Esophagus squamous epithelium (tissue), 5 donors: ENCODE measurements at regions not wholly inside any gene's neighbourhood (a gene's known extent, or its start where the extent isn't known, plus 50 kb on each side); places are given as distances from the start of the nearest gene placed in this dataset.

Experiments used
- DNase-seq: peaks from one replicate; lab custom pipeline; 2025; lab: John Stamatoyannopoulos, UW
- H3K27ac ChIP-seq, 4 donors: fragments of 200-600 bp; sonication (generic); one replicate each; pipeline ENCODE4 v1.5.1; 2016 to 2019; ENCODE audit warnings: mild to moderate bottlenecking in 1 of 4
- H3K27me3 ChIP-seq, 4 donors: fragments of 200-600 bp; sonication (generic); 1 replicate in 3 of 4; 2 replicates in 1 of 4; pipeline versions ENCODE4 v1.5.1 to v1.6.0; 2017 to 2021; ENCODE audit warnings: antibody characterized with exemption in 1 of 4
- H3K36me3 ChIP-seq, 3 donors: fragments of 200-600 bp; sonication (generic); one replicate each; pipeline ENCODE4 v1.5.1; 2016 to 2019
- H3K4me1 ChIP-seq, 3 donors: fragments of 200-600 bp; sonication (generic); one replicate each; pipeline ENCODE4 v1.5.1; 2017 to 2019
- H3K4me3 ChIP-seq, 4 donors: fragments of 200-600 bp; sonication (generic); 1 replicate in 3 of 4; 2 replicates in 1 of 4; pipeline ENCODE4 v1.5.1; 2016 to 2019; ENCODE audit warnings: mild to moderate bottlenecking in 2 of 4, moderate library complexity in 1 of 4
- H3K9me3 ChIP-seq, 3 donors: fragments of 200-600 bp; sonication (generic); one replicate each; pipeline ENCODE4 v1.5.1; 2016 to 2019
- POLR2A ChIP-seq, 4 donors: fragments of 450-650 bp; IDR thresholded peaks; one replicate each; pipeline ENCODE4 v1.6.1; 2017; ENCODE audit warnings: antibody characterized with exemption in 4 of 4, mild to moderate bottlenecking in 4 of 4, moderate library complexity in 3 of 4
- WGBS, 2 donors: methylation state at CpG; one replicate each; pipeline ENCODE4 v1.1.5; 2018; 5-methylcytosine and 5-hydroxymethylcytosine counted together
- intact Hi-C: fragments of 100-400 bp; cut with DNase I; formaldehyde crosslinking; loops from one replicate; pipeline ENCODE4 v1.15.0; 2022
- TF ChIP-seq, protein P1 (sequence below), 6 experiments: fragments of 450-650 bp in 4 of 6; fragments of 200-600 bp in 2 of 6; sonication (generic) in 2 of 6; IDR thresholded peaks; one replicate each; pipeline ENCODE4 v1.5.1; 2016 to 2019; ENCODE audit warnings: antibody characterized with exemption in 6 of 6, mild to moderate bottlenecking in 4 of 6, moderate library complexity in 4 of 6
- donor health status: DM: yes; HTN: yes; CAD: no.

DNA sequence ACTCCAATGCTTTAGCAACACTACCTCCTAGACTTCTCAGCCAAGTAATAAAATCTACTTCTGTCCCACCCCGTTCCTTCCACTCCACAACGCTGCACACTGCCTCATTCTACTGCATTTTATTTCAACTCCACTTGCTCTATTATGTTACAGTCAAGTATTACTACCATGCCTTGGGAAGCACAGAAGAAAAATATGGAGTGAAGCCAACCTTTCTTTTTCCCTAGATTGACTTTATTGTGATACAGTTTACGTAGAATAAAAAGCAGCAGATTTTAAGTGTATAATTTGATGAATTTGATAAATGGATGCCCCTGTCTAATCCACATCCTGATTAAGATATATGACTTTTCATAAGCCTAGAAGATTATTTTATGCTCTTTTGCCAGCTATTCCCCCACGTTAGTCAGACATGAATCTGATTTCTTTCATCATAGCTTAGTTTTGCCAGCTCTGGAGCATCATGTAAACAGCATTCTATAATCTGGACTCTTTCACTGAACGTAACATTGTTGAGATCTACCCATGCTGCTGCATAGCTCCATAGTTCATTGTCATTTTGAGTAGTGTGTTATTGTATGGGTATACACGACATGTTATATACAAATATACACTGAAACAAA, 676.8 kb upstream of the RAB6C start:
- Histone ChIP-seq H3K9me3 (no peaks in the 10 kb centered on the region), H3K4me1 (peaks cover 0 to 15% (median 0%) of the 10 kb centered on the region in 3 donors), H3K27me3 (no peaks in the 10 kb centered on the region), H3K4me3 (no peak overlapping the region), H3K36me3 (no peaks in the 10 kb centered on the region), H3K27ac (no peak overlapping the region)
- no peak for TF ChIP-seq POLR2A (IDR thresholded peaks at IDR 0.05)
- TF ChIP-seq, protein P1, sequence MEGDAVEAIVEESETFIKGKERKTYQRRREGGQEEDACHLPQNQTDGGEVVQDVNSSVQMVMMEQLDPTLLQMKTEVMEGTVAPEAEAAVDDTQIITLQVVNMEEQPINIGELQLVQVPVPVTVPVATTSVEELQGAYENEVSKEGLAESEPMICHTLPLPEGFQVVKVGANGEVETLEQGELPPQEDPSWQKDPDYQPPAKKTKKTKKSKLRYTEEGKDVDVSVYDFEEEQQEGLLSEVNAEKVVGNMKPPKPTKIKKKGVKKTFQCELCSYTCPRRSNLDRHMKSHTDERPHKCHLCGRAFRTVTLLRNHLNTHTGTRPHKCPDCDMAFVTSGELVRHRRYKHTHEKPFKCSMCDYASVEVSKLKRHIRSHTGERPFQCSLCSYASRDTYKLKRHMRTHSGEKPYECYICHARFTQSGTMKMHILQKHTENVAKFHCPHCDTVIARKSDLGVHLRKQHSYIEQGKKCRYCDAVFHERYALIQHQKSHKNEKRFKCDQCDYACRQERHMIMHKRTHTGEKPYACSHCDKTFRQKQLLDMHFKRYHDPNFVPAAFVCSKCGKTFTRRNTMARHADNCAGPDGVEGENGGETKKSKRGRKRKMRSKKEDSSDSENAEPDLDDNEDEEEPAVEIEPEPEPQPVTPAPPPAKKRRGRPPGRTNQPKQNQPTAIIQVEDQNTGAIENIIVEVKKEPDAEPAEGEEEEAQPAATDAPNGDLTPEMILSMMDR (IDR thresholded peaks at IDR 0.05), result no peak
- intact Hi-C loops, result no loop called here
- no peak for DNase-seq
- WGBS, 2 donors, result 57 to 68% methylated on average over 6 of the region's 6 CpGs

DNA sequence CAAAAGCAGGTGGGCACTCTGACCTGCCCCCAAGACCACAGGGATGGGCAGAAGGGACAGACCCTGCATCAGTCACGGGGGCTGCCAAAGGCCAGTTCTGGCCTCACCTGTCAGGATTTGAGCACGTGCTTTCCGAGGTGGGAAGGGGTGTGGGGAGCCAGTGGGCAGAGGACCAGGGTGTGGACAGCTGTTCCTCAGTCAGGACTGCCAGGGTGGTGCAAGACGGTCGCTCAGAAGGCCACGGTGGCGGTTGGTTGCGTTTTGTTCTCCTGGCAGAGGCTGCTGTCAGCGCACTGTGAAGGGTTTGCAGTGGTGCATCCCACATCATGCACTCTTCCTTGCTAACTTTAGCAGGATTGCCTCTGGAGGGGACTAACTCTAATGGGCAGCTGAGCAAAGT, 665.3 kb upstream of the RAB6C start:
- Histone ChIP-seq H3K4me1 (no peaks in the 10 kb centered on the region), H3K4me3 (no peak overlapping the region), H3K27ac (no peak overlapping the region), H3K27me3 (no peaks in the 10 kb centered on the region), H3K9me3 (no peaks in the 10 kb centered on the region), H3K36me3 (no peaks in the 10 kb centered on the region)
- no peak for DNase-seq
- TF ChIP-seq, protein P1 (IDR thresholded peaks at IDR 0.05), result no peak
- WGBS, 2 donors, result 86 to 93% methylated on average over 6 to 9 of the region's 9 CpGs
- intact Hi-C loops, result no loop called here

GRCh38 chr2:129318581-129319421, 660.7 kb upstream of the RAB6C start:
- Histone ChIP-seq H3K27me3 (no peaks in the 10 kb centered on the region), H3K4me3 (no peak overlapping the region), H3K9me3 (no peaks in the 10 kb centered on the region), H3K4me1 (no peaks in the 10 kb centered on the region), H3K36me3 (no peaks in the 10 kb centered on the region), H3K27ac (no peak overlapping the region)
- WGBS, 2 donors, result 79 to 85% methylated on average over 3 to 8 of the region's 27 CpGs
- DNase-seq, result no peak
- TF ChIP-seq, protein P1 (IDR thresholded peaks at IDR 0.05), result no peak
- TF ChIP-seq POLR2A (IDR thresholded peaks at IDR 0.05), result no peak
- intact Hi-C loops, result no loop called here

- intact Hi-C loops, result no loop called here
- DNase-seq, result no peak
- Histone ChIP-seq H3K36me3 (no peaks in the 10 kb centered on the region), H3K9me3 (no peaks in the 10 kb centered on the region), H3K4me1 (no peaks in the 10 kb centered on the region), H3K27me3 (no peaks in the 10 kb centered on the region), H3K4me3 (no peak overlapping the region), H3K27ac (no peak overlapping the region)
- TF ChIP-seq, protein P1 (IDR thresholded peaks at IDR 0.05), result no peak
- TF ChIP-seq POLR2A (IDR thresholded peaks at IDR 0.05), result no peak
- WGBS, 2 donors, result 89% methylated on average over 5 of the region's 7 CpGs; no CpG with 5 or more reads in 1 of the 2 donors
These were observed 660.1 kb upstream of the RAB6C start for GRCh38 chr2:129319422-129319717.

DNA sequence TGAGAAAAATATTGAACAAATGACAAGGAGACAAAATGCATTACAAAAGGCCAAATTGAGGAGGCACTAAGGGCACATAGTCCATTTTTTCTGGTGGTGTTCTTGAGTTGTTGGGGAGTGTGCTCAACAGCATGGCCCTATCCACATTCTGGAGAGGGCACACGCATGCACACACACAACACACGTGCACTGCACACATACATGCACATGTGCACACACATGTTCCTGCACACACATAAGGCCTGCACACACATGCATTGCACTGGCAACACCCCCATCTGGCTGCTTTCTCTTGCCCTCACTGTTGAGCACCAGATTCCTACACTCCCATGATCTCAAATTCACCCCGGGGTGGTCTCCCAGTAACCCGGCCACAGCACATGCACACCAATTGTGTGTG, 659.2 kb upstream of the RAB6C start:
- no peaks in the 10 kb centered on the region for H3K36me3 ChIP-seq
- DNase-seq, result no peak
- H3K9me3 ChIP-seq, result no peaks in the 10 kb centered on the region
- WGBS, 2 donors, result 97 to 98% methylated on average over 3 to 4 of the region's 4 CpGs
- no peaks in the 10 kb centered on the region for H3K4me1 ChIP-seq
- H3K27me3 ChIP-seq, result no peaks in the 10 kb centered on the region
- H3K27ac ChIP-seq, result no peak overlapping the region
- intact Hi-C loops, result no loop called here
- TF ChIP-seq POLR2A (IDR thresholded peaks at IDR 0.05), result no peak
- TF ChIP-seq, protein P1 (IDR thresholded peaks at IDR 0.05), result no peak
- H3K4me3 ChIP-seq, result no peak overlapping the region
